NAMALWA (cell line): ENCODE measurements at regions not wholly inside any gene's neighbourhood (a gene's known extent, or its start where the extent isn't known, plus 50 kb on each side); places are given as distances from the start of the nearest gene placed in this dataset.

Experiments
- DNase-seq: peaks from one replicate; pipeline ENCODE4 v3.0.0-alpha.2; 2015; ENCODE audit warnings: low spot score

DNA sequence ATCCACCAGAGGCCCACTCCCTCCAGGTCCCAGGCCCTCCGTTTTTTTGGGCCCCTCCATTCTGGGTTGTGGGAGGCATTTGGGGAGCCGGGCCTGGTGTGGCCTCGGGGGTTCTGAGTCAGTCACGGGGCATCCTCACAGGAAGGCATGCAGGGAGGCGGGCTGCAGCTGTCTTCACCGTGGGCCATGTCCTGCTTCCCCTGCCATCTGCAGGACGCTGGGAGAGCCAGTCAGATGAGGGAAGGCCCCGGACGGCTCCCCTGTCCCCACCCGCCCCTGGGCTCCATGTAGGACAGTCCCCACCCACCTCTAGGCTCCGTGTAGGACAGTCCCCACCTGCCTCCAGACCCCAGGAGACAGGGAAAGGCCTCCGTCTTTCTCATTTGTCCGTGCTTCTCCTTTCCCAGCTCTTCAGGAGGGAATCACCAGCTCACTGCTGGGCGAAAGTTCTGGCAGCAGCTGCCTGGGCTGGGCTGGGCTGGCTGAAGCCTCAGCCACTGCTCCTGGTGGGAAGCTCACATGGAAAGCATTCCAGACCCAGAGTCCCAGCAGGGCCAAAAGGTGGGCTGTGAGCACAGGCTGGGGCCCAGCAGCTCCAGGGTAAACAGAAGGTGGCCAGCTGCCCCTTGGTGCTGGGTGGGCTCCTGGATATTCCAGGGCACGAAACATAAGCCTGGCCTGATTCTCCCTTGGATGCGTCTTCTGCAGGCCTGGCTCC lies 217.8 kb downstream of the KIF26A start:
- DNase-seq, result no peak

DNA sequence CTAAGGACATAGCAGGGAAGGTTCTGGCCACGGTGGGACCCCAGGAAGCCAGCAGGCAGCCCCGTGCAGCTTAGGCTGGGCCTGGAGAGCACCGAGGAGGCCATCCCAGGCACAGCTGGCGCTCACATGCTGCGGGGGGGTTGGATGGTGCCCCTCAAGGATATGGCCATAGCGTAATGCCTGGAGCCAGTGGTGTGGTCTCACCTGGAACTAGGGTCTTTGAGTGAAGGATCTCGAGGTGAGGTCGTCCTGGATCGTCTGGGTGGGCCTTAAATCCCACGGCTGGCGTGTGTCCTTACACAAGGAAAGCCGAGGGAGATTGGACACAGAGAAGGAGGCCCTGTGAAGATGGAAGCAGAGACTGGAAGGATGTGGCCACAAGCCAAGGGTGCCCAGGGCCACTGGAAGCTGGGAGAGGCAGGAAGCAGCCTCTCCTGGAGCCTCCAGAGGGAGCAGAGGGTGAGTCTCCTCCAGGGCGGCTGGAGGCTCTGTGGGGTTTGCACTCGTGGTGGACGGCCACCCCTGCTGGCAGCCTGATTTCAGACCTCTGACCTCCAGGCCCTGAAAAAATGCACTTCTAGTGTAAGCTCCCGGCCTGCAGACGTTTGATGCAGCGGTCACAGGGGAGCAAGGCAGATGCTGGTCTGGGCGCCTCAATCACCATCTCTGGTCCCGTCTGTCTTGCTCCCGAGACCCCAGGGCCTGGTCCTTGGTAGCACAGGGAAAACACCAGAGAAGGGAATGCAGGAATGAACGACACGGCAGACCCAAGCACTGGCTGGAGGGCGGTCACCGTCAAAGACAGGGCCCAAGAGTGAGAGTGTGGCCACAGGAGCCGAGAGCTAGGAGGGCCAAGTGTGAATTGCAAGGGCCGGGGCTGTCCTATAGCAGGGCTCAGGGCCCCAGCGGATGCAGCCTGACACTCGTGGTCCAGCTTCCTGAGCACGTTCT lies 218.6 kb downstream of the KIF26A start:
- DNase-seq, result no peak

DNA sequence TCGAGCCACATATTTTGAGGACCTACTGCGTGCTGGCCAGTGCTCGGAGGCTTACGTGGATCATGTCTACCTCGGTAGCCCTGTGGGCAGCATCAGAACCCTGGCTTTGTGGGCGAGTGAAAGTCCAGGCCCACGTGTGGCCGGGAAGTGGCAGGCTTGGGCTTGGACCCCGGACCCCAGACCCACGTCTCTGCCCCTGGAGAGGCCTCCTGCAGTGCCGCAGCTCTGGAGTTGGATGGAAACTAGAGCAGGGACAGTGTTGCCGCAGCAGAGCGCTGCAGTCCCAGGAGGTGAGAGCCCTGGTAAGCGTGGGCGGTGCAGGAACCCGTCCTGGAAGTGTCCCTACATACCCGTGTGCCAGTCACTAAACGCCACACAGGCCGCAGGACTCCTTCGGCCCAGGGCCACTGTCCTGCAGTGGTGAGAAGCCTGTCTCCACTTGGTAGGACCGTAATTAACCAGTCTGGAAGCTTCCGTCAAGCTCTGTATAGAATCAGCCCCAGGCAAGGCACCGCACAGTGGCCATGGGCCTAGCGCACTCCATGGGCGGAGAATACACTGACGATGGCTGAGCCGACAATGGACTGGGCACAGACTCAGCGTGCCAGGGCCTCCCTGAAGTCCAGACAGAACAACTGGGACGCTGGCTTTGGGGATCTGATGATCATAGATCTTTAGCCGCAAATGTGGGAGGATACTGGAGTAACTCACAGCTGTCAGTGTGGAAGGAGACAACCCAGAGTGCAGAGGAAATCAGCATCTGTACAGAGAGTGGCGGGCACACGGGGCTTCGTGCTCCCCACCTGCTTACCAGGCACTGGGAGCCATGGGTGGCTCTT lies 219.5 kb downstream of the KIF26A start:
- DNase-seq, result no peak

DNA sequence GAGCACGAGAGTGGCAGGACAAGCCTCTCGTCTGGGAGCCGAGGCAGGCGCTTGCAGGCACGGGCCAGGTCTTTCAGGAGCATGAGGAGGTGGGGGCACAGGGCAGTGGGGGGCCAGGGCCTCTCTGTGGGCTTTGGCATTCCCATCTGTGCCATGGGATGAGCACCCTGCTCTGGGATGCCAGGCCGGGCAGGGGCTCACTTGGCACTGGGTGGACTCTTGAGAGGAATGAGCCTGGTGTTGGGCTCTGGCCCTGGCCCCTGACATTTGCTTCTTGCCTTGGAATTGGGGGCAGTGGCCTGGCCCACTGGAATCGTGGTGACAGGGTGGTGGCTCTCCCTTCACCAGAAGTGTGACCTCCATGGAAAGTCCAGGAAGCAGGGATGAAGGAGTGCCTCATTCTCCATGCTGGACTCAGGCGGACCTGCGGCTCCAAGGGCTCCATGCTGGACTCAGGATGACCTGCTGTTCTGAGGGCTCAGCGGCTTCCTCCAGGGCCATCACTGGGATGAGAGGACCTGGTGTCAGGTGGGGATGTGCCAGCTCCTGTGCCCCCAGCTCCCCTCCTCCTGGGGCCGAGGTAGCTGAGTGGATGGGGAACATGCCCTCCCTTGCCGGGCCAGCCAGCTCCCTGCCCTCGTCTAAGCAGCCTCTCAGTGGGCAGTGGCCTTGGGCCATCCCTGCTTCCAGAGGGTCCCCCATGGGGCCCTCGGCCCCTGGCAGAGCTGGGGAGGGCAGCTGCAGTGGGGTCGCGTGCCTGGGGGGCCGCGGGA lies 220.3 kb downstream of the KIF26A start:
- no peak for DNase-seq

DNA sequence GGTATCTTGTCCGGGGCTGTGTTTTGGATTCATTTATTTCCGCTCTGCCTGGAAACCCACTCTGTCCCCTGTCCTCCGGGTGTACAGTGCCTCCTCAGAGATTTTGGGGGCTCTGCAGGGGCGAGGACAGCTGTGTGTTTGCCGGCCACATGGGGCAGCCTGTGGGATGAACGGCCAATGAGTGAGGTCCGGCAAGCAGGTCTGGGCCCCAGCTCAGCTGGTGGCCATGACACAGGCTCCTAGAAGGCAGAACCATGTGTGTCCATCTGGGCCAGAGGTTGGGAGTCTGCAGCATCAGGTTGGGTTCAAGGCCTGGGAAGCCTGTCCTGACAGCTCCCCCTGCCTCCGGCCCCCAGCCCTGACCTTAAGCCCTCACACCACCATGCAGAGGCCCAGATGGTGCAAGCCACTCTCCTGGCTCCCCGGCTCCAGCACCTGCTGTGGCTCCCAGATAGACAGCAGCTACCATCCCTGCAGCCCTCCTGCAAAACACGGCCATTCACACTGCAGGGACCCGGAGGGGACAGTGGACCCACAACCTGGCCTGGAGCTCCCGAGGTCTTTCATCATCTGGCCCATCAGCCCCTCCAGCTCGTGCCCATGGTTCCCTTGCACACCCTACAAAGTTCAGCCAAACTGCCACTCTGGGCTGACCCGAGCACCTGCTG lies 220.1 kb upstream of the C14orf180 start:
- DNase-seq, result no peak

DNA sequence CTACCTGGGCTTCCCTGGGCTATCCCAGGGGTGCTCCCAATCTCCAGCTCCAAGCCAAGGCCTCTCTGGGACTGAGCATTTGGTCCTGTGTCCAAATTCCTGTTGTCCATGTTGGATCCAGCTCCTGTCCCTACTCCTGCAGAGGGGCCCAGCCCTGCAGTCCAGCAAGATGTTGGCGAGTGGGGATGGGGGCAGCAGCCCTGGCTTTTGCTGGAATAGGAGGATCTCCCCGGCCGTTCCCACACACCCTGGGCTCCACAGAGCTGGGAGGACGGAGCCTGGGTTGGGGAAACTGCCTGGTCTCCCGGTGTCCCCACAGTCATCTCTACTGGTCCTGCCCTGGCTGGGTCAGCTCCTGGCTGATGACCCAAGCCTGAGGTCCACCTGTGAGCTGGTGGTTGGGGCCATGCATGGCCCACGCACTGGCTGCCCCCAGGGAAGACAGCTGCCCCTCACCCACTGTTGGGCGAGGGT lies 219.6 kb upstream of the C14orf180 start:
- DNase-seq, result no peak

DNA sequence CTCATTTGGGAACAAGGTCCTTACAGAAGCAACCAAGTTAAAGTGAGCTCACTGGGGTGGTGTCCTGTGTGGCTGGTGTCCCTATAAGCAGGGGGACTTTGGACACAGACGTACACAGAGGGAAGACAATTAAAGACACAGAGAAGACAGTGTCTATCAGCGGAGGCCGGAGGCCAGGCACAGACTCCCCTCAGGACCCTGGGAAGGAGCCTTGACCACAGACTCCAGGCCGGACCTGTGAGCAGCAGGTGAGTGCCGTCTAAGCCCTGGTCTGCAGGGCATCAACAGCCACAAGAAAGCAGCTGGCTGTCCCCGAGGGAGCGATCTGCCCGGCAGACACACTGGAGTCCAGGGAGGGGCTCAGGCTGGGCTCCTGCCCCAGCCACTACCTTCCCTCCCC lies 219.1 kb upstream of the C14orf180 start:
- DNase-seq, result no peak

DNA sequence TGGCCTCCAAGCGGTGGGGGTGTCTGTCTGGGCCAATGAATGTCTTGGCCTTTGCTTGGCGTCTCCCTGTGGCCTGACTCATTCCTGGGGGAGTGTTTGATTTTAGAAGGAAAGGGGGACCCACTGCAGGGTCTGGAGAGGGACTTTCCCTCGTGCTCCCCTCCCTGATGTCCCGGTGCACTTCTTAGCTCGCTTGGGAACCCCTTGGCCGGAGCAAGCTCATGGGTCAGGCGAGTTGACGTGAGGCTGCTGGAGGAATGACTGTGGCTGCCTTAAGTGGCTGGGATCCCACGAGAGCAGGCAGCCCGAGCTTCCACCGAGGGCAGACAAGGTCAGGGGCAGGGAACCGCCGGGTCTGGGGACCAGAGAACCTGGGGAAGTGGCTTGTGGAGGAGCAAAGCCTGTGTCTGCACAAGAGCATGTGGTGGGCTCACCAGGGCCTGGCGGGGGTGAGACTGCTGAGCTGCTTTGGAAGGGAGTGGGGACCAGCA lies 218.4 kb upstream of the C14orf180 start:
- DNase-seq, result no peak

DNA sequence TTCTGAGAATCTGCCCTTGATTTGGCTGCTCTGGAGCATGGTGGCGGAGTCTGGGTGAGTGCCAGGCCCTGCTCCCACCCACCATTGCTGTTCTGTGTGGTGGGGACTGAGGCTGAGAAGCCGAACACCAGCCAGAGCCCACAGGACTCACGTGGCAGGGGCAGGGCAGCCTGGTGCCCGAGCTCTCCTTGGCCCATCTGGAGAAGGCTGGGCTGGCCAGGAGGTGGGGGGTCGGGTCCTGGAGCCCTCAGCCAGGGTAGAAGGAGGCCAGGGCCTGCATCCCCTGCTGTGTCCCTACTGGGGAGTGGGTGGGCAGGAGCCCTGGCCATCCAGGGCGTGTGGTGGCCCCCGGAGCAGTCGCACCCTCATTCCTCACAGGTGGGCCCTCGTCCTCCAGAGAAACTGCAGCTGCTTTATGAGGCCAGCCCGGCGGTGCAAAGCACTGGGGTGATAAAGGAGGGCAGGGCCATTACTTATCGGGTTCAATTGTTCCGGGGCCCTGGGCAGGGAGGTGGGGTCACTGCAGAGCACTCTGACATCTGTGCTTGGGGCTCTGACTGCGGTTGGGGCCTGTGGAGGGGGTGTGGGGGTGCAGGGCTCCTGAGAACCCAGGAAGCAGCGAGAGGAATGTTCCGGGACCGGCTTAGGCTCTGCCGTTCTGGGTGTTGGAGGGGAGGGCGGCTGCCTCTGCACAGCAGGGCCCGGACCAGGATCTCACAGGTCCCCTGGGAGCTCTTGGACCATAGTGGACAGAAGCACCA lies 217.5 kb upstream of the C14orf180 start:
- no peak for DNase-seq

DNA sequence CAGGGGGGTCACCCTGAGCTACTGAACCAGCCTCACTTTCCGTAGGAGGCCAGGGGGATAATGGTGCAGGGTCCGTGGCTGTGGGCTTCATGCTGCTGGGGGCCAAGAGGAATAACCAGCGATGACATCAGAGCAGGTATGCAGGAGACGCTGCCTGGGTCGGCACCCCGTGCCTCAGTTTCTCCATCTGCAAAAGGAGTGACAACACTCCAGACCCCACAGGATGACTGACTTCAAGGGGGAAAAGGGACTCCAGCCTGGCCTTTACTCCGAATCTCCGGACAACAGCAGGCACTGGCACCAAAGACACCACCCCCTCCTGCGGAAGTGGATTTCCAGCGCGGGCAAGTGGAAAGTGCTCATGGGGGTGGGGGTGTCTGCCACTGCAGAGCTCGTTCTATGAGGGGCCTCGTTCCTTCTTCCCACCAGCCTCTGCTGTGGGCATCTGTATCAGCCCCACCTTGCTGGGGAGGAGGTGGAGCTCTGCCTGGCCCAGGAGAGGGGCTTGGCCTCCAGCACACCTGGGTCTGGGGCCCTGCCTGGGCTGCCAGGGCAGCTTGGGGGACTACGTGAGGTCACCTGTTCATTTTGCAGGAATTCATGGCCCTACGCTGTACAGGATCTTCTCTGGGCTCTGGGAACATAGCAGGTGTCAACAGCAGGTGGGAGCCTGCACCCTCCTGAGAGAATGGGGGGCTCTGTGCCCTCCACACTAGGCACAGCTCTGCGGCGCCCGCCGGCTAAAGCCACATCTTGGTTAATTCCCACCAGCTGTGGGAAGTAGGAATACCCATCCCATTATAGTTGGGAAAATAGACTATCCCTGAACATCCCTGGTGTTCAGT lies 216.6 kb upstream of the C14orf180 start:
- DNase-seq, result no peak

DNA sequence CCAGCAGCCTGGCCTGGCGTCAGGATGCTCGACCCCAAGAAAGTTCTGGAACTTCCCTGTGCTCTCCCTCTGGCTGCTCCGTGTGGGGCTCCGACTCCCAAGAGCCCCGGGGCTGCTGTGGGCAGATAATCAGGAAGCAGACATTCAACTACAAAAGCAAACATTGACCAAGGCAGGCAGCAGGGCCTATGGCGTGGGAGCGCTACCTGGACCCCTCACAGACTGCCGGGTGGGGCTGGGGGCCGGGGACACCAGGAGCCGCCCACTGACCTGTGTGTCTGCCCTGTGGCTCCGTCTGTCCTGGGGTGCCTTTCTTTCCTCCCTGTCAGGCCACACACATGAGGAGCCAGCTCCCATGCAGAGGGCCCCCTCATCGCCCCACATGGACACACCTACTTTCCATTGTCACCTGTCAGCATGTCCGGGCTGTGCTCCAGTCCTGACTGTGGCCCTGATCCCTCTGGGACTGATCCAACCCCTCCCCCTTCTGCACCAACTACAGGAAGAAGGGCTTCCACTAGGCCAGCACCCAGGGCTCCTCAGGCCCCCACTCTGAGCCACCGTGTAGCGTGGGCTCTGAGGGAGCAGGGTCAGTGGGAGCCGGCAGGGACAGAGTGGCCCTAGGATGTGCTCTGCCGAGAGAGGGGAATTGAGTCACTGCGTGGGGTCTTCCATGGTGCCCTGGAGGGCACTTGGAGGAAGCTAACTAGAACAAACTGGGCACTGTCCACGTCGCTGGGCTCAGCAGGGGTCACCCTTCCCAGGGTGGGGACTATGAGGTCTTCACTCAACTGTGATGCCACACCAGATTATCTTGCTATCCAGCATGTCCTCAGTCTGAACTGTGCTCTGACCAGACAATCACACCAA lies 215.4 kb upstream of the C14orf180 start:
- DNase-seq, result no peak

DNA sequence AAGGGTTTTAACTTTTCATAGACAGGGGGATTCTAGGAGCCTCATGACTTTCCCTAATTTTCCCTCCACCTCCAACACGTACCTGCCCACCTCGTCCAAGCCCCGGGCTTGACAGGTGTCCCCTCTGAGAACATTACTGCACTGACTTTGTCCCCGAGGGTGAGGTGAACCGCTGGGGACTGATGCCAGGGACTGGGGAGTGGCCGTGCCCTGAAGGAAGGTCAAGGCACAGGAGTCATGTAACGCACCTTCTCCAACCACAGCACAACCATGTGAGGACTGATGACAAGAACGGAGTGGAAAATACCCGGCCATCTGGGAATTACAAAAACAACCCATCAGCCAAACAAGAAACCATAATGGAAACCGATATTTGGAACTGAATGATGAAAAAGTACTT lies 214.7 kb upstream of the C14orf180 start:
- DNase-seq, result no peak

DNA sequence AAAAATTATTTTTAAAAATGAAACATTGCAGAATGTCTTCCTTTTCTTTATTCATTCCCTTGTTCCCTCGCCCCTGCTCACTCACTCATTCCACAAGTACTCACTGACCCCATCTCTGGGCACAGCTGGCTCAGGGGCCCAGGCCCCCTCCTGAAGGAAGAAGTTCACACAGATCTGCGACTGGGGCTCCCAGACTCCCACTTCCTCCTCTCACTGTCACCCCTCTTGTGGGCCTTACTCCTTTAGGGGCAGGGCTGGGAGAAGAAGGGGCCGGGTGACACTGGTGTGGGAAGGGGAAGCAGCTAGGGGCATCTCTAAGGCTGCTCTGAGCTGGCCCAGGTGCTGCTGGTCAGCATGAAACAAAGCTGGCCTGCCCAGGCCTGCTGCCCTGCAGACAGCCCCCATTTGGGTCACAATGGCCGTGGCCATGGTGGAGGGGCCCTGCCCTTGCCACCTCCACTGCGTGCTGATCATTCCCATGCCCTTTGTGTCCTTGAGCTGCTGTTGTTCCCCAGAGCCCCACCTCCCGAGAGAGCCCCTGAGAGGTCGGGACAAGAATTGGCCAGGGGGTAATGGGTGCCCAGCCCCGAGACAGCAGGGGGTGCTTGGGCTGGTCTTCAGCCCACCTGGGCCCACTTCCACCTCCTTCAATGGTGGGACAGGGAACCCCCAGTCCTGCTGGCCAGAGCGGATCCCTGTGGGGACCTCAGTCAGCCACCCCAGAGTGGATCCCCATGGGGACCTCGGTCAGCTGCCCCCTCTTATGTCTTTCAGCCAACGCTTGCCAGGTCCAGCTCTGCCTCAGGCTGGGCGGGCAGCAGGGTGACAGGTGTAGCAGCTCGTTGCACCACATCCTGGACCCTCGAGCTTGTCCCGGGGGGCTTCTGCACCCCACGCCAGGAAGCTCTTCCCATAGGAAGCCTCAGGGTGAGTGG lies 212.4 kb upstream of the C14orf180 start:
- DNase-seq, result no peak

DNA sequence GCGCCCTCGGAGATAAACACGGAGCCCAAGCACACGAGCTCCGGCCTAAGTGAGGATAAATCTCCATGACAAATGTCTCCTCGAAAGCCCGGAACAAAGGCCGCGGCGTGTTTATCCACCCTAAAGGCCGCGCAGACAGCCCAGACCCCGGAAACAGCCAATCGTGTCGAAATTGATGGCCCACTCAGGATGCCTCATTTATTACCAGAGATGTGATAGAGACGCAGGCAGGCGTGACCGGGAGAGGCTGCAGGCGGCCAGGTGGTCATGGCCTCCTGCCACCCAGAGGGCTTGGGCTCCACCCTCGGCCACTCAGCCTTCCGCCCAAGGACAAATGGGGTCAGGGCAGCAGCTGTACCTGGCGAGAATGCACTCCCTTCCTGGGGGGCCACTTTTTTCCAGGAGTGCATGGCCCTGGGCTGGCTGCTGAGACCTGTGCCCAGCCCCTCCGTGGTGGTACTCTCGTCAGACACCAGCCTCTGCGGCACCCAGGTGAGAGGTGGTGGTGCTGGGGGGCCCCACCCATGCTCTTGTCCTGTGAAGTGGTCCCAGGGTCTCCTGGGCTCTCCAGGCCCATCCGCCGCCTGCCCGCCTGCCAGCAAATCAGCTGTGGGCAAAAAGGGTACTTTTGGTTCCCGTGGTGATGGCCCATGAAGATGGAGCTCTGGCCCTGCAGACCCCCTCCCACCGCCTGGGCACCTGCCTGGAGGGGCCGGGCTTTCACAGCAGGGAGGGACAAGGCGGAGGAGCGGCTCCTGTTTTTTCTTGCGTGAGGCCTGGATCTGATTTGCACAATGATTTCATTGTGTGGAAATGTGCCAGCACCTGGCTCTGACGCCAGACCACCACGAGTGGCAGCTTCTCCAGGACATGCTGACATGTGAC lies 211.5 kb upstream of the C14orf180 start:
- no peak for DNase-seq

DNA sequence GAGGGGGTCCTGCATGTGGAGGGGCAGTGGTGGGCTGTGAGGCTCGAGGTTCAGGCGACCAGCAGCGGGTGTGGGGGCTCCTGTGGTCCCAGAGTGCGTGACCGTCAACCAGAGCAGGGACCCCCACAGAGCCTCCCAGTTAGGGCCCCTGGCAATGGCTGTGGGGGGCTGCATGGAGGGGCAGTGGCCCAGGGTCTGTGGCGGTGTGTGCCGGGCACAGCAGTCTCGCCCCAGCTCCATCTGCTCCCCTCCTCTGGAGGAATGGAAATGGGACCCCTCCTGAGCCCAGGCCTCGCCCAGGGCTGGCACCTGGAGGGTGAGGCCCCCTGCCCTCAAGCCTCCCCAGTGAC lies 210.8 kb upstream of the C14orf180 start:
- DNase-seq, result no peak

DNA sequence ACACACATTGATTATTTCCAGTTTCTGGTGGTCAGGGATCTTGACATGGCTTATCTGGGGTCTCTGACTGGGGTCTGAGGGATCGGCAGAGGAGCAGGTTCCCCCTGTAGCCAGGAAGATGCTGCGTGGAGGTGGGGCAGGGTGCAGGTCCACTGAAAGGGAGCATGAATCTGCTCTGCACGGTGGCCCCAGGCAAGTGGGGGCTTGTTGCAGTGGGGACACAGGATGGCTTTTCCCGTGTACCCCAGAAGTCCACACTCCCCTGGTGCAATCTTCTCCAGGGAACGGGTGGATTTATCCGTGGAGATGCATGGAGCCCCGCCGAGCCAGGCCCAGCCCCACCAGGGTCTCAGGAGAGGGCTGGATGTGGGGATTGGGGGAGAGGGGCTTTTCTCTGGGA lies 210.4 kb upstream of the C14orf180 start:
- no peak for DNase-seq
